ENCODE measurements at regions not wholly inside any gene's neighbourhood (a gene's known extent, or its start where the extent isn't known, plus 50 kb on each side); places are given as distances from the start of the nearest gene placed in this dataset.

GRCh38 chr1:67571901-67572593 is 113.0 kb upstream of the GADD45A start:
- Histone ChIP-seq H3K9ac (no peak overlapping the region), H3K36me3 (ENCODE audit: insufficient read depth) (no peaks in the 10 kb centered on the region), H3K27ac (no peak overlapping the region), H3K4me3 (IDR thresholded peaks at IDR 0.05; ENCODE audit: insufficient read depth, low read depth, low read length) (no peak overlapping the region), H3K27me3 (ENCODE audit: insufficient read depth, low read depth) (no peaks in the 10 kb centered on the region), H2AFZ (ENCODE audit: low read depth) (no peak overlapping the region), H3K4me1 (ENCODE audit: low read depth, poor library complexity, severe bottlenecking) (no peaks in the 10 kb centered on the region), H3K4me2 (no peak overlapping the region), H4K20me1 (ENCODE audit: insufficient read depth) (no peaks in the 10 kb centered on the region), H3K79me2 (ENCODE audit: insufficient read depth, low read depth) (no peaks in the 10 kb centered on the region)
- no peak for TF ChIP-seq CTCF (conservative IDR thresholded peaks at IDR 0.05; ENCODE audit: low read depth, low read length)

DNA sequence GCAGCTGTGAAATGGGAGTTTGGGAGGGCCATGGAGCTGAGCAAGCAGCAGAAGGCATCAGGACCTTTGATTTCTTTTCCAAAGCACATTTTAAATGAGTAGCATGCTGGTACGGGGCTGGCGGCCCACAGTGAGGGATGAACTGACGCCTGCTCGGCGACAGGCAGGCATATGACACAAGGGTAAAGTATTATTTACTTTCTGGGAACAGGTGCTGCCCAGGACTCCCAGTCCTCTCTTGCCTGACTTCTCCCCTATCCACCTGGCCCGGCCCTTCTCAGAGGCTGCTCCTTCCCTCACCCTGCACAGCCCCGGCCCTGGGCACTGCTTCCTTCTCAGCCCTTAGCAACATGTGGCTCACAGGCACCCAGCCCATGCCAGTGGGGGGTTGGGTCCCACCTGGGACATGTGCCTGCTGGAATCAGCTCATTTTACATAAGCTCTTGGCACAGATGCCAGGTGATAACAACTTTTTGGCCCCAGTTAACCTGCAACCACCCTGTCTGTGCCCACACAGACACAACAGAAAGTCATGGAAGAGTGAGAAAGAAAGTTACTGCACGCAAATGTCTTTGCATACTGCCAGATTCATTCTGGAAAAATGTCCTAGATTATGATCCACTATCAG is 112.3 kb upstream of the GADD45A start:
- no peaks in the 10 kb centered on the region for H4K20me1 ChIP-seq (ENCODE audit: insufficient read depth)
- no peaks in the 10 kb centered on the region for H3K36me3 ChIP-seq (ENCODE audit: insufficient read depth)
- no peak overlapping the region for H3K9ac ChIP-seq
- H2AFZ ChIP-seq (ENCODE audit: low read depth) = no peak overlapping the region
- TF ChIP-seq CTCF (conservative IDR thresholded peaks at IDR 0.05; ENCODE audit: low read depth, low read length) = no peak
- H3K79me2 ChIP-seq (ENCODE audit: insufficient read depth, low read depth) = no peaks in the 10 kb centered on the region
- H3K4me2 ChIP-seq = no peak overlapping the region
- no peaks in the 10 kb centered on the region for H3K27me3 ChIP-seq (ENCODE audit: insufficient read depth, low read depth)
- no peaks in the 10 kb centered on the region for H3K4me1 ChIP-seq (ENCODE audit: low read depth, poor library complexity, severe bottlenecking)
- no peak overlapping the region for H3K27ac ChIP-seq
- H3K4me3 ChIP-seq (IDR thresholded peaks at IDR 0.05; ENCODE audit: insufficient read depth, low read depth, low read length) = no peak overlapping the region

DNA sequence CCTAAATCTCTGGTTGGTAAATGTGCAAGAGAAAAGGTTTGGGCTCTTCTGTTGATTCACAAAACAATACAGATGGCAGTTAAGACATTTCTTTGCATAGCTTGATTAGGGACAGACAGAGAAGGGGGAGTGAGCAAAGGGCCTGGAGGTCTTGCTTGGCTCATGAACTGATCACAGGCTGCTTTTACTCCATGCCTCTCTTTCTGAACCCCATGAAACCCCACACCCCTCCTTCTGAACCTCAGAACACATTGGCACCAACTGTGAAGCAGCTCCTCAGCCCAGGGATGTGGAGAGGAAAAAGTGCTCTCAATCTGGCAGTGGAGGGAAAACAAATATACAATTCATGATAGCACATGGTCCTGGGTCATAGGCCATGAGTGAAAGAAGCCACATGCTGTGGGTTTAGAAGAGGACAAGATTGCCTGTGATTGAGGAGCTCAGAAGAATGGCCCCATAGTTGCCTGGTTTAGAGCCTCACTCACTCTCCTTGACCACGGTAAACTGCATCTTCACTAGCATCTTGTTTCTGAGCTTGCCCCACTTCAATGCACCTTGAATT is 111.6 kb upstream of the GADD45A start:
- Histone ChIP-seq H3K4me2 (no peak overlapping the region), H2AFZ (ENCODE audit: low read depth) (no peak overlapping the region), H3K27ac (no peak overlapping the region), H3K79me2 (ENCODE audit: insufficient read depth, low read depth) (no peaks in the 10 kb centered on the region), H3K27me3 (ENCODE audit: insufficient read depth, low read depth) (no peaks in the 10 kb centered on the region), H3K36me3 (ENCODE audit: insufficient read depth) (no peaks in the 10 kb centered on the region), H3K9ac (no peak overlapping the region), H3K4me3 (IDR thresholded peaks at IDR 0.05; ENCODE audit: insufficient read depth, low read depth, low read length) (no peak overlapping the region), H3K4me1 (ENCODE audit: low read depth, poor library complexity, severe bottlenecking) (no peaks in the 10 kb centered on the region), H4K20me1 (ENCODE audit: insufficient read depth) (no peaks in the 10 kb centered on the region)
- TF ChIP-seq CTCF (conservative IDR thresholded peaks at IDR 0.05; ENCODE audit: low read depth, low read length) = no peak

- H3K4me2 ChIP-seq = no peak overlapping the region
- no peak for TF ChIP-seq CTCF (conservative IDR thresholded peaks at IDR 0.05; ENCODE audit: low read depth, low read length)
- H4K20me1 ChIP-seq (ENCODE audit: insufficient read depth) = no peaks in the 10 kb centered on the region
- no peaks in the 10 kb centered on the region for H3K27me3 ChIP-seq (ENCODE audit: insufficient read depth, low read depth)
- H3K27ac ChIP-seq = no peak overlapping the region
- H3K9ac ChIP-seq = no peak overlapping the region
- no peak overlapping the region for H2AFZ ChIP-seq (ENCODE audit: low read depth)
- H3K79me2 ChIP-seq (ENCODE audit: insufficient read depth, low read depth) = no peaks in the 10 kb centered on the region
- H3K4me1 ChIP-seq (ENCODE audit: low read depth, poor library complexity, severe bottlenecking) = no peaks in the 10 kb centered on the region
- no peak overlapping the region for H3K4me3 ChIP-seq (IDR thresholded peaks at IDR 0.05; ENCODE audit: insufficient read depth, low read depth, low read length)
- H3K36me3 ChIP-seq (ENCODE audit: insufficient read depth) = no peaks in the 10 kb centered on the region
These were observed 110.8 kb upstream of the GADD45A start for GRCh38 chr1:67574221-67574620.
